ENCODE measurements at regions not wholly inside any gene's neighbourhood (a gene's known extent, or its start where the extent isn't known, plus 50 kb on each side); places are given as distances from the start of the nearest gene placed in this dataset.

DNA sequence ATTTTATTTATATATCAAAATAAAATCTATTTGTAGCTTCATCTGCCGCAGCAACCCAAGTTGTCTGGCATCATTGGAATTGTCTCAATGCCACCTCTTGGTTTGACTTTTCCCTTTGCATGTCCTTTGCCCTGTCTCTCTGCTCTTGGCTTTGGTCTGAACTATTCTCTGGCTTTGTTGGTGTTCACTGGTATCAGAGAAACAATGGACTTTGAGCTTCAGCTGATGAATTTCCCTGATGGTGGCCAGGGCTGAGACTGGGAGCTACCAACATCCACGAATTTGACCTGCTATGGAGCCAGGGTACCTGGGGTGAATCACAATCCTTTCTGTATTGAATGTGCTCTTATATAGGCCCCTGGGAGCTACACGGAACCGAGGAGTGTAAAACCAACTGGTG, 311.7 kb upstream of the KIAA1217 start:
- H4K20me1 ChIP-seq (replicated peaks in 1 of 2; ENCODE audit: control insufficient read depth in 1 of 2, insufficient read depth in 2 of 2, low read length in 2 of 2) = no peaks in the 10 kb centered on the region
- no peak overlapping the region for H3K4ac ChIP-seq (replicated peaks; ENCODE audit: insufficient read length, low read depth, low read length)
- H2AK5ac ChIP-seq (ENCODE audit: low read depth, low read length) = no peak overlapping the region
- H4K5ac ChIP-seq (ENCODE audit: insufficient read length, low read depth, low read length) = no peak overlapping the region
- H3K79me2 ChIP-seq (ENCODE audit: control insufficient read depth in 1 of 2, insufficient read depth in 2 of 2, low read length in 2 of 2) = no peaks in the 10 kb centered on the region
- H4K91ac ChIP-seq (replicated peaks; ENCODE audit: insufficient read length, low read length) = no peak overlapping the region
- H2BK12ac ChIP-seq (ENCODE audit: low read depth, low read length) = no peak overlapping the region
- TF ChIP-seq KDM1A (IDR thresholded peaks at IDR 0.05; ENCODE audit: borderline replicate concordance, low read length) (no peak), RAD21 (IDR thresholded peaks at IDR 0.05 in 1 of 2, conservative IDR thresholded peaks at IDR 0.05 in 1 of 2; ENCODE audit: low read depth in 2 of 2, low read length in 2 of 2) (no peak)
- no peaks in the 10 kb centered on the region for H3K79me1 ChIP-seq (ENCODE audit: low read depth, low read length)
- no peak overlapping the region for H2BK15ac ChIP-seq (ENCODE audit: low read length)
- no peak for FAIRE-seq
- H2BK20ac ChIP-seq (ENCODE audit: low read length) = no peak overlapping the region
- no peak overlapping the region for H3K27ac ChIP-seq (ENCODE audit: low read depth, low read length)
- no peak overlapping the region for H3K4me2 ChIP-seq (ENCODE audit: insufficient read depth in 1 of 2, low read depth in 2 of 2, low read length in 2 of 2)
- no peak overlapping the region for H3K4me3 ChIP-seq (ENCODE audit: extremely low read depth in 1 of 4, insufficient read depth in 2 of 4, low read depth in 3 of 4, low read length in 4 of 4)
- no peak for DNase-seq (ENCODE audit: low read depth in 1 of 2, low spot score in 2 of 2)
- ChIA-PET CTCF (ENCODE audit: partially characterized antibody) (interaction anchor here (0.8 kb wide), 1 partner anchor 622 kb away, joined by 3 read pairs; no protein-coding TSS in a partner anchor), POLR2A (ENCODE audit: partially characterized antibody) (no interaction called here)
- H3K27me3 ChIP-seq (replicated peaks in 1 of 4; ENCODE audit: control insufficient read depth in 3 of 4, extremely low read depth in 1 of 4, insufficient read depth in 3 of 4, low read length in 3 of 4) = no peaks in the 10 kb centered on the region; a peak in 1 of 7 replicates
- no peak overlapping the region for H3K23ac ChIP-seq (ENCODE audit: insufficient read length)
- H3K36me3 ChIP-seq (ENCODE audit: control insufficient read depth in 2 of 4, insufficient read depth in 4 of 4, low read length in 3 of 4) = no peaks in the 10 kb centered on the region
- H3K9ac ChIP-seq (replicated peaks in 1 of 4; ENCODE audit: extremely low read depth in 1 of 4, low read depth in 3 of 4, low read length in 3 of 4) = no peak overlapping the region
- H2BK5ac ChIP-seq (ENCODE audit: low read depth, low read length) = no peak overlapping the region
- H2AFZ ChIP-seq (ENCODE audit: low read length) = no peak overlapping the region
- no peak overlapping the region for H4K8ac ChIP-seq (ENCODE audit: extremely low read depth, insufficient read depth, low read length)
- no peak overlapping the region for H2BK120ac ChIP-seq (replicated peaks; ENCODE audit: low read depth, low read length)
- 92% methylated on average over 4 of the region's 4 CpGs; no CpG with 5 or more reads in 1 of the 2 experiments for WGBS, 2 experiments (ENCODE audit: extremely low coverage in 1 of 2, insufficient coverage in 1 of 2, insufficient read length in 1 of 2, insufficient replicate concordance in 2 of 2, low coverage in 1 of 2, low lambda C conversion rate in 2 of 2, missing lambda C conversion rate in 1 of 2)
- H3K56ac ChIP-seq (replicated peaks; ENCODE audit: insufficient read length, low read depth, low read length) = no peak overlapping the region
- no peaks in the 10 kb centered on the region for H3K4me1 ChIP-seq (replicated peaks in 1 of 4; ENCODE audit: control insufficient read depth in 3 of 4, insufficient read depth in 4 of 4, low read length in 3 of 4)
- no peaks in the 10 kb centered on the region for H3K9me3 ChIP-seq (ENCODE audit: insufficient read depth in 2 of 2, low read depth in 1 of 2, low read length in 1 of 2)
- no peaks in the 10 kb centered on the region for H3K23me2 ChIP-seq (ENCODE audit: low read depth, low read length)
- H3K14ac ChIP-seq (ENCODE audit: insufficient read length) = no peak overlapping the region
- no peak overlapping the region for H3K18ac ChIP-seq (ENCODE audit: extremely low read depth, low read length)
